GM12892 (cell line): ENCODE measurements at regions not wholly inside any gene's neighbourhood (a gene's known extent, or its start where the extent isn't known, plus 50 kb on each side); places are given as distances from the start of the nearest gene placed in this dataset.

Experiments used
- POLR2AphosphoS5 ChIP-seq: IDR thresholded peaks from 2 replicates; pipeline ENCODE4 v1.6.1; 2011; ENCODE audit warnings: low read depth, low read length, control low read depth
- TAF1 ChIP-seq: IDR thresholded peaks from 2 replicates; pipeline ENCODE4 v1.6.1; 2011; ENCODE audit warnings: low read depth, mild to moderate bottlenecking, control low read depth, low read length, borderline replicate concordance

DNA sequence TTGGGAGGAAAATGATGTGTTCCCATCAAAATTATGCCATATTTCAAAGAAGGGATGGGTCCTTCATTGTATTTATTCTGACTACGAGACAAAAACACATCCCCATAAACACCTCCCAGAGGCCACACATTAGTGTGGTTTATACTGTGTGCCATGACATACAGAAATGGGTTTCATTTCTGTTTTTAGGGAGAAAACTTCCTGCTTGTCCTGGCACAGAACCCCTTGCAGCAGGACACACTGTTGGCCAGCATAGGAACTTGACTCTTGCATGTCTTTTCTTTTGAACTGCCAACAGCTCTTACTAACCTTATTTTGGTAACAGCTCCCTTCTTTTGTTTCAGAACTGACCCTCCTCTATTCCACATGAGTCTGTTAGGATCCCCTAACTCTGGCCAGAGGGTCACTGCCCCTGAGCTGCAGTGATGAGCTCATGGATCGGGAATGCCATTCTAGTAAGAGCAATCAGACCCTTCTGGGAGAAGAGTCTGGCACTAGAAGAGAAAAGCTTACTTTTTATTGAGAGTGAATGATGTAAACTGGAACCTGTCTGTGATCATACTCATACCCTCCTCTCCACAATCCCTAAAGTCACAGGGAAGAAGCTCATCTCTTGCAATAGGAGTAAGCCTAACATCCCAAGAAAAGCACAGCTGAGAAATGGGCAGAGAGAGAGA is 86.4 kb downstream of the SMIM20 start:
- no peak for TF ChIP-seq POLR2AphosphoS5
- TF ChIP-seq TAF1 = no peak
